Endodermal cell (in vitro differentiated cells): ENCODE measurements at regions not wholly inside any gene's neighbourhood (a gene's known extent, or its start where the extent isn't known, plus 50 kb on each side); places are given as distances from the start of the nearest gene placed in this dataset.

Experiments
- DNase-seq: peaks from one replicate; pipeline ENCODE4 v3.0.0-alpha.2; 2017
- H3K27ac ChIP-seq: 2 replicates; pipeline ENCODE4 v1.5.1; 2013; ENCODE audit warnings: mild to moderate bottlenecking, low read depth, low read length, moderate library complexity
- H3K27me3 ChIP-seq: 2 replicates; pipeline ENCODE4 v1.6.1; 2013; ENCODE audit warnings: mild to moderate bottlenecking, low read length, moderate library complexity; ENCODE audit not compliant: insufficient read depth, control insufficient read depth, poor library complexity, severe bottlenecking
- H3K36me3 ChIP-seq: 2 replicates; pipeline ENCODE4 v1.7.0; 2013; ENCODE audit warnings: mild to moderate bottlenecking, low read length, moderate library complexity; ENCODE audit not compliant: control insufficient read depth, insufficient read depth
- H3K4me1 ChIP-seq: one replicate; pipeline ENCODE4 v1.7.0; 2013; ENCODE audit warnings: low read length; ENCODE audit not compliant: control insufficient read depth, insufficient read depth
- H3K4me3 ChIP-seq: 2 replicates; pipeline ENCODE4 v1.5.1; 2013; ENCODE audit warnings: mild to moderate bottlenecking, low read length, moderate library complexity
- H3K9ac ChIP-seq: 2 replicates; pipeline ENCODE4 v1.6.1; 2013; ENCODE audit warnings: mild to moderate bottlenecking, low read length, moderate library complexity; ENCODE audit not compliant: poor library complexity, severe bottlenecking; ENCODE audit errors: extremely low read depth
- H3K9me3 ChIP-seq: 2 replicates; pipeline ENCODE4 v1.6.1; 2013; ENCODE audit warnings: mild to moderate bottlenecking, low read length, moderate library complexity; ENCODE audit not compliant: control insufficient read depth
- H3K27ac Mint-ChIP-seq: 2 replicates; pipeline ENCODE4 v1.8.0; 2020; ENCODE audit warnings: mixed read lengths
- H3K27me3 Mint-ChIP-seq: 2 replicates; pipeline ENCODE4 v1.8.0; 2021; ENCODE audit warnings: mild to moderate bottlenecking, mixed read lengths; ENCODE audit not compliant: insufficient read depth
- H3K36me3 Mint-ChIP-seq: 2 replicates; pipeline ENCODE4 v1.8.0; 2020; ENCODE audit warnings: low read depth, mixed read lengths
- H3K4me1 Mint-ChIP-seq: 2 replicates; pipeline ENCODE4 v1.8.0; 2020; ENCODE audit warnings: mixed read lengths
- H3K4me3 Mint-ChIP-seq: 2 replicates; pipeline ENCODE4 v1.8.0; 2020; ENCODE audit warnings: mild to moderate bottlenecking, moderate library complexity, mixed read lengths
- H3K9me3 Mint-ChIP-seq: 2 replicates; pipeline ENCODE4 v1.8.0; 2020; ENCODE audit warnings: mild to moderate bottlenecking, mixed read lengths
- CTCF ChIP-seq: fragments of 200-600 bp; sonication (generic); conservative IDR thresholded peaks from 2 replicates; pipeline ENCODE4 v1.5.0; 2021; ENCODE audit warnings: antibody characterized with exemption, mild to moderate bottlenecking
- WGBS, 2 experiments: methylation state at CpG; one replicate each; pipeline versions ENCODE4 v1.1.5 to v1.1.7; 2013; ENCODE audit warnings: missing lambda C conversion rate in 2 of 2, mixed read lengths in 1 of 2; ENCODE audit not compliant: insufficient coverage in 1 of 2, insufficient read length in 1 of 2; 5-methylcytosine and 5-hydroxymethylcytosine counted together

GRCh38 chr13:89749888-89750287 is 1597.6 kb upstream of the MIR17HG start:
- Histone ChIP-seq H3K27ac (no peak overlapping the region), H3K9ac (no peak overlapping the region), H3K4me1 (peaks cover 6% of the 10 kb centered on the region), H3K9me3 (peaks cover 6% of the 10 kb centered on the region), H3K36me3 (no peaks in the 10 kb centered on the region), H3K4me3 (no peak overlapping the region), H3K27me3 (no peaks in the 10 kb centered on the region)
- no peak for DNase-seq
- Mint-ChIP-seq H3K27ac (no peak overlapping the region), H3K4me1 (peaks cover 47% of the 10 kb centered on the region), H3K4me3 (no peak overlapping the region), H3K9me3 (no peaks in the 10 kb centered on the region), H3K27me3 (no peaks in the 10 kb centered on the region), H3K36me3 (no peaks in the 10 kb centered on the region)
- no peak for TF ChIP-seq CTCF

- H3K27me3 ChIP-seq: no peaks in the 10 kb centered on the region
- no peaks in the 10 kb centered on the region for H3K36me3 ChIP-seq
- WGBS, 2 experiments: 86 to 98% methylated on average over 1 to 3 of the region's 3 CpGs
- H3K9me3 ChIP-seq: peaks cover 9% of the 10 kb centered on the region
- Mint-ChIP-seq H3K27ac (no peak overlapping the region), H3K27me3 (no peaks in the 10 kb centered on the region), H3K4me1 (peaks cover 44% of the 10 kb centered on the region), H3K36me3 (no peaks in the 10 kb centered on the region), H3K9me3 (no peaks in the 10 kb centered on the region), H3K4me3 (no peak overlapping the region)
- peaks cover 6% of the 10 kb centered on the region for H3K4me1 ChIP-seq
- H3K27ac ChIP-seq: no peak overlapping the region
- no peak overlapping the region for H3K9ac ChIP-seq
- DNase-seq: no peak
- H3K4me3 ChIP-seq: no peak overlapping the region
- TF ChIP-seq CTCF: no peak
Measured at GRCh38 chr13:89750371-89750770, 1597.1 kb upstream of the MIR17HG start.

- Mint-ChIP-seq H3K4me1 (peaks cover 32% of the 10 kb centered on the region), H3K27ac (peak overlapping the region; percentile 49), H3K27me3 (no peaks in the 10 kb centered on the region), H3K4me3 (no peak overlapping the region), H3K36me3 (peaks cover 1% of the 10 kb centered on the region), H3K9me3 (peaks cover 11% of the 10 kb centered on the region)
- TF ChIP-seq CTCF: no peak
- H3K27me3 ChIP-seq: no peaks in the 10 kb centered on the region
- H3K4me3 ChIP-seq: no peak overlapping the region
- peak overlapping the region; percentile 54 for H3K27ac ChIP-seq
- H3K4me1 ChIP-seq: no peaks in the 10 kb centered on the region
- peaks cover 21% of the 10 kb centered on the region for H3K9me3 ChIP-seq
- no peaks in the 10 kb centered on the region for H3K36me3 ChIP-seq
- no peak for DNase-seq
- WGBS, 2 experiments: 81 to 91% methylated on average over 3 to 4 of the region's 4 CpGs
- no peak overlapping the region for H3K9ac ChIP-seq
Measured at GRCh38 chr13:89751432-89751930, 1596.0 kb upstream of the MIR17HG start.
